Nephron (organoid): ENCODE measurements at regions not wholly inside any gene's neighbourhood (a gene's known extent, or its start where the extent isn't known, plus 50 kb on each side); places are given as distances from the start of the nearest gene placed in this dataset.

Experiments
- H3K27ac Mint-ChIP-seq, 3 experiments: 2 replicates each; pipeline ENCODE4 v1.8.0; 2020; ENCODE audit warnings: mixed read lengths in 3 of 3, mild to moderate bottlenecking in 2 of 3, moderate library complexity in 1 of 3
- H3K27me3 Mint-ChIP-seq: 2 replicates; pipeline ENCODE4 v1.8.0; 2021; ENCODE audit warnings: low read depth, mild to moderate bottlenecking, moderate library complexity, mixed read lengths
- H3K36me3 Mint-ChIP-seq: 2 replicates; pipeline ENCODE4 v1.8.0; 2020; ENCODE audit warnings: low read depth, mixed read lengths
- H3K4me1 Mint-ChIP-seq: 2 replicates; pipeline ENCODE4 v1.8.0; 2020; ENCODE audit warnings: mixed read lengths
- H3K4me3 Mint-ChIP-seq, 3 experiments: 2 replicates each; pipeline ENCODE4 v1.8.0; 2020; ENCODE audit warnings: mild to moderate bottlenecking in 3 of 3, mixed read lengths in 3 of 3, moderate library complexity in 2 of 3
- H3K9me3 Mint-ChIP-seq: 2 replicates; pipeline ENCODE4 v1.8.0; 2020; ENCODE audit warnings: mixed read lengths
- CTCF ChIP-seq, 3 experiments: fragments of 200-600 bp; sonication (generic); IDR thresholded peaks; one replicate each; pipeline ENCODE4 v1.5.0; 2021; ENCODE audit warnings: antibody characterized with exemption in 3 of 3; ENCODE audit not compliant: unreplicated experiment in 3 of 3

GRCh38 chr4:129359461-129359860 is 263.5 kb downstream of the C4orf33 start:
- TF ChIP-seq CTCF (IDR thresholded peaks at IDR 0.05; ENCODE audit: unreplicated experiment in 3 of 3) = no peak
- H3K27ac Mint-ChIP-seq = no peak overlapping the region
- H3K4me3 Mint-ChIP-seq = no peak overlapping the region
- no peaks in the 10 kb centered on the region for H3K36me3 Mint-ChIP-seq
- peaks cover 3% of the 10 kb centered on the region for H3K9me3 Mint-ChIP-seq
- peaks cover 15% of the 10 kb centered on the region for H3K4me1 Mint-ChIP-seq
- H3K27me3 Mint-ChIP-seq = no peaks in the 10 kb centered on the region

- H3K27me3 Mint-ChIP-seq = no peaks in the 10 kb centered on the region
- peak; percentile 85 to 93 (median 88) for TF ChIP-seq CTCF (IDR thresholded peaks at IDR 0.05; ENCODE audit: unreplicated experiment in 3 of 3)
- no peaks in the 10 kb centered on the region for H3K36me3 Mint-ChIP-seq
- H3K4me1 Mint-ChIP-seq = peaks cover 15% of the 10 kb centered on the region
- H3K4me3 Mint-ChIP-seq = no peak overlapping the region
- H3K27ac Mint-ChIP-seq = no peak overlapping the region
- peaks cover 3% of the 10 kb centered on the region for H3K9me3 Mint-ChIP-seq
Measured at GRCh38 chr4:129362691-129363274, 266.8 kb downstream of the C4orf33 start.

GRCh38 chr4:129364747-129365452 is 268.9 kb downstream of the C4orf33 start:
- H3K4me3 Mint-ChIP-seq = no peak overlapping the region
- peaks cover 5% of the 10 kb centered on the region for H3K27me3 Mint-ChIP-seq
- peaks cover 3% of the 10 kb centered on the region for H3K9me3 Mint-ChIP-seq
- TF ChIP-seq CTCF (IDR thresholded peaks at IDR 0.05; ENCODE audit: unreplicated experiment in 3 of 3) = no peak
- H3K27ac Mint-ChIP-seq = no peak overlapping the region
- no peaks in the 10 kb centered on the region for H3K36me3 Mint-ChIP-seq
- H3K4me1 Mint-ChIP-seq = peaks cover 27% of the 10 kb centered on the region

GRCh38 chr4:129369361-129370010 is 273.5 kb downstream of the C4orf33 start:
- peaks cover 37% of the 10 kb centered on the region for H3K4me1 Mint-ChIP-seq
- no peak overlapping the region for H3K27ac Mint-ChIP-seq
- H3K36me3 Mint-ChIP-seq = no peaks in the 10 kb centered on the region
- peaks cover 5% of the 10 kb centered on the region for H3K27me3 Mint-ChIP-seq
- H3K9me3 Mint-ChIP-seq = no peaks in the 10 kb centered on the region
- no peak overlapping the region for H3K4me3 Mint-ChIP-seq
- TF ChIP-seq CTCF (IDR thresholded peaks at IDR 0.05; ENCODE audit: unreplicated experiment in 3 of 3) = no peak

- no peak overlapping the region for H3K4me3 Mint-ChIP-seq
- H3K36me3 Mint-ChIP-seq = no peaks in the 10 kb centered on the region
- H3K4me1 Mint-ChIP-seq = peaks cover 37% of the 10 kb centered on the region
- peak overlapping the region in 1 of 3 experiments; percentile 8 for H3K27ac Mint-ChIP-seq
- H3K9me3 Mint-ChIP-seq = no peaks in the 10 kb centered on the region
- no peak for TF ChIP-seq CTCF (IDR thresholded peaks at IDR 0.05; ENCODE audit: unreplicated experiment in 3 of 3)
- H3K27me3 Mint-ChIP-seq = peaks cover 5% of the 10 kb centered on the region
Measured at GRCh38 chr4:129371065-129371464, 275.1 kb downstream of the C4orf33 start.
